HEK293 (cell line): ENCODE measurements at regions not wholly inside any gene's neighbourhood (a gene's known extent, or its start where the extent isn't known, plus 50 kb on each side); places are given as distances from the start of the nearest gene placed in this dataset.

ENCODE experiments used
- CTCF ChIP-seq: fragments of 450-650 bp; formaldehyde crosslinking; IDR thresholded peaks from 2 replicates; pipeline ENCODE4 v1.5.1; 2016; ENCODE audit warnings: missing biosample characterization, missing genetic modification characterization
- YY1 ChIP-seq: fragments of 450-650 bp; formaldehyde crosslinking; IDR thresholded peaks from 2 replicates; pipeline ENCODE4 v1.5.1; 2018; ENCODE audit warnings: missing biosample characterization, missing genetic modification characterization
- ZBTB17 ChIP-seq: fragments of 450-650 bp; formaldehyde crosslinking; IDR thresholded peaks from 2 replicates; pipeline ENCODE4 v1.5.1; 2016; ENCODE audit warnings: missing biosample characterization, missing genetic modification characterization
- ZBTB8A ChIP-seq: fragments of 450-650 bp; formaldehyde crosslinking; IDR thresholded peaks from 2 replicates; pipeline ENCODE4 v1.5.1; 2016; ENCODE audit warnings: missing biosample characterization, missing genetic modification characterization
- ZNF2 ChIP-seq: fragments of 450-650 bp; formaldehyde crosslinking; IDR thresholded peaks from 2 replicates; pipeline ENCODE4 v1.5.1; 2016; ENCODE audit warnings: missing biosample characterization, missing genetic modification characterization
- TF ChIP-seq, protein P1 (sequence below): fragments of 450-650 bp; formaldehyde crosslinking; IDR thresholded peaks from 2 replicates; pipeline ENCODE4 v1.5.1; 2016; ENCODE audit warnings: missing biosample characterization, missing genetic modification characterization

- TF ChIP-seq, protein P1, sequence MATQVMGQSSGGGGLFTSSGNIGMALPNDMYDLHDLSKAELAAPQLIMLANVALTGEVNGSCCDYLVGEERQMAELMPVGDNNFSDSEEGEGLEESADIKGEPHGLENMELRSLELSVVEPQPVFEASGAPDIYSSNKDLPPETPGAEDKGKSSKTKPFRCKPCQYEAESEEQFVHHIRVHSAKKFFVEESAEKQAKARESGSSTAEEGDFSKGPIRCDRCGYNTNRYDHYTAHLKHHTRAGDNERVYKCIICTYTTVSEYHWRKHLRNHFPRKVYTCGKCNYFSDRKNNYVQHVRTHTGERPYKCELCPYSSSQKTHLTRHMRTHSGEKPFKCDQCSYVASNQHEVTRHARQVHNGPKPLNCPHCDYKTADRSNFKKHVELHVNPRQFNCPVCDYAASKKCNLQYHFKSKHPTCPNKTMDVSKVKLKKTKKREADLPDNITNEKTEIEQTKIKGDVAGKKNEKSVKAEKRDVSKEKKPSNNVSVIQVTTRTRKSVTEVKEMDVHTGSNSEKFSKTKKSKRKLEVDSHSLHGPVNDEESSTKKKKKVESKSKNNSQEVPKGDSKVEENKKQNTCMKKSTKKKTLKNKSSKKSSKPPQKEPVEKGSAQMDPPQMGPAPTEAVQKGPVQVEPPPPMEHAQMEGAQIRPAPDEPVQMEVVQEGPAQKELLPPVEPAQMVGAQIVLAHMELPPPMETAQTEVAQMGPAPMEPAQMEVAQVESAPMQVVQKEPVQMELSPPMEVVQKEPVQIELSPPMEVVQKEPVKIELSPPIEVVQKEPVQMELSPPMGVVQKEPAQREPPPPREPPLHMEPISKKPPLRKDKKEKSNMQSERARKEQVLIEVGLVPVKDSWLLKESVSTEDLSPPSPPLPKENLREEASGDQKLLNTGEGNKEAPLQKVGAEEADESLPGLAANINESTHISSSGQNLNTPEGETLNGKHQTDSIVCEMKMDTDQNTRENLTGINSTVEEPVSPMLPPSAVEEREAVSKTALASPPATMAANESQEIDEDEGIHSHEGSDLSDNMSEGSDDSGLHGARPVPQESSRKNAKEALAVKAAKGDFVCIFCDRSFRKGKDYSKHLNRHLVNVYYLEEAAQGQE (tag by site-specific recombination): no peak
- TF ChIP-seq CTCF (tag by site-specific recombination): no peak
- no peak for TF ChIP-seq YY1 (tag by site-specific recombination)
- no peak for TF ChIP-seq ZNF2
- TF ChIP-seq ZBTB8A (tag by site-specific recombination): no peak
- no peak for TF ChIP-seq ZBTB17 (tag by site-specific recombination)
These were observed 601.7 kb upstream of the ARID1B start for GRCh38 chr6:156175433-156175832.
